GM23248 (cell line): ENCODE measurements at regions not wholly inside any gene's neighbourhood (a gene's known extent, or its start where the extent isn't known, plus 50 kb on each side); places are given as distances from the start of the nearest gene placed in this dataset.
"Not testable (repeated sequence)": the region's sequence is repeated elsewhere in the genome, so short reads cannot be mapped to it uniquely, and the experiment has no call there.

Experiments used
- EZH2 ChIP-seq: fragments of 200-600 bp; sonication (generic); IDR thresholded peaks from 2 replicates; pipeline ENCODE4 v1.6.1; 2018; ENCODE audit warnings: antibody characterized with exemption, mild to moderate bottlenecking; ENCODE audit not compliant: insufficient read depth, poor library complexity, severe bottlenecking
- EZH2phosphoT487 ChIP-seq: fragments of 200-600 bp; sonication (generic); IDR thresholded peaks from 2 replicates; pipeline ENCODE4 v1.6.1; 2018; ENCODE audit warnings: antibody characterized with exemption, moderate library complexity, mild to moderate bottlenecking, low read depth; ENCODE audit not compliant: insufficient read depth

- TF ChIP-seq EZH2, EZH2phosphoT487: not testable (repeated sequence)
These were observed 1347.6 kb downstream of the RPIA start for GRCh38 chr2:90039093-90039492.
